CD4-positive, CD25-positive, alpha-beta regulatory T cell (primary cell): ENCODE measurements at regions not wholly inside any gene's neighbourhood (a gene's known extent, or its start where the extent isn't known, plus 50 kb on each side); places are given as distances from the start of the nearest gene placed in this dataset.

Experiments
- ATAC-seq, 2 donors: fragments of 150-1000 bp; cut with Tn5 transposase; one replicate each; pipeline ENCODE4 v1.10.0; 2021; ENCODE audit warnings: low read depth in 2 of 2, moderate number of reproducible peaks in 2 of 2, moderate library complexity in 1 of 2
- DNase-seq, 3 donors: peaks; one replicate each; pipeline versions ENCODE4 v3.0.0 to v3.0.0-alpha.2; 2012 to 2022; ENCODE audit warnings: mixed read lengths in 1 of 3
- H3K27ac ChIP-seq: one replicate; pipeline ENCODE4 v1.7.0; 2013; ENCODE audit warnings: mild to moderate bottlenecking, low read length; ENCODE audit not compliant: insufficient read depth, poor library complexity, severe bottlenecking
- H3K27me3 ChIP-seq: one replicate; pipeline ENCODE4 v1.7.0; 2013; ENCODE audit warnings: low read length; ENCODE audit not compliant: control insufficient read depth, insufficient read depth
- H3K36me3 ChIP-seq: one replicate; pipeline ENCODE4 v1.7.0; 2013; ENCODE audit warnings: mild to moderate bottlenecking, low read length, moderate library complexity; ENCODE audit not compliant: control insufficient read depth, insufficient read depth
- H3K4me1 ChIP-seq: 2 replicates; pipeline ENCODE4 v1.7.0; 2013; ENCODE audit warnings: mild to moderate bottlenecking, low read length; ENCODE audit not compliant: insufficient read depth, control insufficient read depth, poor library complexity, severe bottlenecking
- H3K4me3 ChIP-seq: one replicate; pipeline ENCODE4 v1.7.0; 2013; ENCODE audit warnings: low read depth, mild to moderate bottlenecking, low read length, moderate library complexity
- H3K9me3 ChIP-seq, 2 experiments: 1 replicate in 1 of 2; 2 replicates in 1 of 2; pipeline ENCODE4 v1.7.0; 2013; ENCODE audit warnings: low read length in 2 of 2, mild to moderate bottlenecking in 1 of 2, moderate library complexity in 1 of 2; ENCODE audit not compliant: control insufficient read depth in 2 of 2
- H3K27ac Mint-ChIP-seq, 3 donors: one replicate each; pipeline ENCODE4 v1.8.0; 2020 to 2022; ENCODE audit warnings: mild to moderate bottlenecking in 3 of 3, mixed read lengths in 3 of 3, moderate library complexity in 2 of 3
- H3K27me3 Mint-ChIP-seq: one replicate; pipeline ENCODE4 v1.8.0; 2022; ENCODE audit warnings: mild to moderate bottlenecking, mixed read lengths
- H3K36me3 Mint-ChIP-seq: one replicate; pipeline ENCODE4 v1.8.0; 2020; ENCODE audit warnings: mixed read lengths
- H3K4me1 Mint-ChIP-seq, 4 donors: one replicate each; pipeline ENCODE4 v1.8.0; 2020 to 2022; ENCODE audit warnings: mixed read lengths in 4 of 4, mild to moderate bottlenecking in 1 of 4
- H3K4me3 Mint-ChIP-seq, 4 donors: one replicate each; pipeline ENCODE4 v1.8.0; 2020 to 2022; ENCODE audit warnings: mild to moderate bottlenecking in 4 of 4, mixed read lengths in 4 of 4, moderate library complexity in 3 of 4
- H3K9me3 Mint-ChIP-seq, 7 donors: one replicate each; pipeline ENCODE4 v1.8.0; 2020 to 2022; ENCODE audit warnings: mixed read lengths in 7 of 7, mild to moderate bottlenecking in 3 of 7, moderate library complexity in 2 of 7

DNA sequence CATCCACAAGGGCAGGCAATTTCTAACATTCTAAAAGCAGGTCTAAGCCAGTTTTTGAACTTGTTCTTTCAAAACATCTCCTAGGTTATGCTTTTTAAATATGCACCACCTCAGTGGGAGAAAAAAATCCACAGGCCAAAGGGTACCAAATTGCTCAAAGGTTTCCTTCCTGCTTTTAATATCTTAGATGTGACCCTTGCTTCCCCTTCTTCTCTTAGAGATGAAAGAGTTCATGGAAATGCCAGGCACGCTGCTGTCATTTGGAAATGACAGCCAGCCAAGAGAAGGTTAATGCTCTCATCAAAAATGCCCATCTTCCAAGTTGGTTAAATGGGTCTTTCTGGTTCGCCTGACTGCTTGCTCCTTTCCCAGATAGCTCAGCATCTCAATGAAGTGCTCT is 497.1 kb downstream of the CD83 start:
- Mint-ChIP-seq H3K27me3 (peaks cover 8% of the 10 kb centered on the region), H3K27ac (no peak overlapping the region), H3K36me3 (no peaks in the 10 kb centered on the region), H3K4me3 (no peak overlapping the region), H3K9me3 (peaks cover 0 to 10% (median 3%) of the 10 kb centered on the region in 7 donors), H3K4me1 (no peaks in the 10 kb centered on the region)
- no peaks in the 10 kb centered on the region for H3K27me3 ChIP-seq
- ATAC-seq (no peak), DNase-seq (no peak)
- no peaks in the 10 kb centered on the region for H3K36me3 ChIP-seq
- H3K4me1 ChIP-seq: no peaks in the 10 kb centered on the region
- no peak overlapping the region for H3K4me3 ChIP-seq
- H3K9me3 ChIP-seq: peaks cover 4 to 7% of the 10 kb centered on the region in 2 experiments
- H3K27ac ChIP-seq: no peak overlapping the region

- Histone ChIP-seq H3K4me3 (no peak overlapping the region), H3K36me3 (no peaks in the 10 kb centered on the region), H3K4me1 (no peaks in the 10 kb centered on the region), H3K9me3 (peaks cover 4 to 7% of the 10 kb centered on the region in 2 experiments), H3K27ac (no peak overlapping the region), H3K27me3 (no peaks in the 10 kb centered on the region)
- DNase-seq (no peak), ATAC-seq (no peak)
- H3K9me3 Mint-ChIP-seq: peaks cover 0 to 10% (median 3%) of the 10 kb centered on the region in 7 donors
- no peaks in the 10 kb centered on the region for H3K36me3 Mint-ChIP-seq
- peaks cover 3% of the 10 kb centered on the region for H3K27me3 Mint-ChIP-seq
- H3K4me1 Mint-ChIP-seq: no peaks in the 10 kb centered on the region
- H3K4me3 Mint-ChIP-seq: no peak overlapping the region
- H3K27ac Mint-ChIP-seq: no peak overlapping the region
These were observed 499.1 kb downstream of the CD83 start for GRCh38 chr6:14616656-14617055.

- H3K4me1 ChIP-seq: no peaks in the 10 kb centered on the region
- ATAC-seq (no peak), DNase-seq (no peak)
- peaks cover 0 to 8% (median 1%) of the 10 kb centered on the region in 4 donors for H3K4me1 Mint-ChIP-seq
- peaks cover 0 to 10% (median 3%) of the 10 kb centered on the region in 7 donors for H3K9me3 Mint-ChIP-seq
- H3K36me3 Mint-ChIP-seq: no peaks in the 10 kb centered on the region
- H3K27ac Mint-ChIP-seq: no peak overlapping the region
- H3K27ac ChIP-seq: no peak overlapping the region
- no peak overlapping the region for H3K4me3 ChIP-seq
- no peak overlapping the region for H3K4me3 Mint-ChIP-seq
- no peaks in the 10 kb centered on the region for H3K27me3 ChIP-seq
- peaks cover 4 to 7% of the 10 kb centered on the region in 2 experiments for H3K9me3 ChIP-seq
- H3K36me3 ChIP-seq: no peaks in the 10 kb centered on the region
- H3K27me3 Mint-ChIP-seq: no peaks in the 10 kb centered on the region
These were observed 501.3 kb downstream of the CD83 start for GRCh38 chr6:14618759-14619418.

GRCh38 chr6:14619419-14619781 is 501.8 kb downstream of the CD83 start:
- Histone ChIP-seq H3K4me3 (no peak overlapping the region), H3K27me3 (no peaks in the 10 kb centered on the region), H3K27ac (no peak overlapping the region), H3K9me3 (peaks cover 4 to 7% of the 10 kb centered on the region in 2 experiments), H3K36me3 (no peaks in the 10 kb centered on the region), H3K4me1 (no peaks in the 10 kb centered on the region)
- Mint-ChIP-seq H3K4me3 (no peak overlapping the region), H3K27me3 (peaks cover 2% of the 10 kb centered on the region), H3K27ac (no peak overlapping the region), H3K4me1 (peaks cover 0 to 8% (median 1%) of the 10 kb centered on the region in 4 donors), H3K36me3 (no peaks in the 10 kb centered on the region), H3K9me3 (peaks cover 0 to 10% (median 3%) of the 10 kb centered on the region in 7 donors)
- no peak for ATAC-seq
- DNase-seq: no peak

DNA sequence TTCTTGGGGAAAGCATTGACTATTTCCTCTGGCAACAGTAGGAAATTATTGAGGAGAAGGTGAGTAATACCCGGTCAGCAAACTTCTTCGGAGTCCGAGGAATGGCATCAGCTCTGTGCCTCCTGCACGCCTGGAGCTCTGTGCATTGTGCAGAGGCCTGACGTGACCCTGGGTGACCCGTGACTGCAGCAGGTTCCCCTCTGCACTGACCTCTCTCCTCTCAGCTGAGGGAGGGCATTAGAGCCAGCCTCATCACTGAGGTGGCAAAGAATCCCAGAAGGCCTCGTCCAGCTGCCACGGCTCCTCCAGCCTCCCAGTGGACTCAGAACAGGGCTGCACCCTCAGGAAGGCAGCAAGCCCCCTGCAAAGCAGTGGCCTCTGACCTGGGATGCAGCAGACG is 502.9 kb downstream of the CD83 start:
- H3K36me3 Mint-ChIP-seq: no peaks in the 10 kb centered on the region
- no peak overlapping the region for H3K27ac Mint-ChIP-seq
- peaks cover 4 to 6% of the 10 kb centered on the region in 2 experiments for H3K9me3 ChIP-seq
- H3K27ac ChIP-seq: no peak overlapping the region
- no peak for DNase-seq
- peaks cover 0 to 8% (median 1%) of the 10 kb centered on the region in 4 donors for H3K4me1 Mint-ChIP-seq
- H3K4me3 Mint-ChIP-seq: no peak overlapping the region
- H3K9me3 Mint-ChIP-seq: peaks cover 0 to 8% (median 0%) of the 10 kb centered on the region in 7 donors
- no peak for ATAC-seq
- no peaks in the 10 kb centered on the region for H3K36me3 ChIP-seq
- no peaks in the 10 kb centered on the region for H3K27me3 ChIP-seq
- no peak overlapping the region for H3K4me3 ChIP-seq
- H3K27me3 Mint-ChIP-seq: peaks cover 4% of the 10 kb centered on the region
- H3K4me1 ChIP-seq: no peaks in the 10 kb centered on the region

DNA sequence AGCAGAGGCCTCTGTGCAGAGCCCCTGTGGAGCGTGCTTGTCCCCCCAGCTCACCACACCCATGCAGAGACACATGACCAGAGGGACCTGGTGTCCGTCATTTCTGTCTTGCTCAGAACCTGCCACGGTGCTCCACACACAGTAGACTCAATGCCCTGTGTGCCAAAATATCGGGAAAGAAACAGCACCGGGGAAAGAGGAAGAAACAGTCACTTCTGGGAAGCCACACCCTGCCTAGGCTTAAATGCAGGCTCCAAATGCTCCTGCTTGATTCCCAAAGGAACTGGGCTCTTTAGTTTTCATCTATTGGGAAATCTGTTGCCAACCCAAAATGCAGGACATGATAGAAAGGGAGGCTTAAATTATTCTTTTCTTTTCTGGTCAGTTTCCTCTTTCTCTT is 503.9 kb downstream of the CD83 start:
- ATAC-seq (no peak), DNase-seq (no peak)
- Histone ChIP-seq H3K36me3 (no peaks in the 10 kb centered on the region), H3K4me1 (no peaks in the 10 kb centered on the region), H3K9me3 (no peaks in the 10 kb centered on the region), H3K4me3 (no peak overlapping the region), H3K27ac (no peak overlapping the region), H3K27me3 (no peaks in the 10 kb centered on the region)
- Mint-ChIP-seq H3K4me3 (no peak overlapping the region), H3K9me3 (peaks cover 0 to 3% (median 0%) of the 10 kb centered on the region in 7 donors), H3K27ac (peak overlapping the region in 1 of 3 donors; percentile 56), H3K36me3 (no peaks in the 10 kb centered on the region), H3K4me1 (peaks cover 0 to 8% (median 1%) of the 10 kb centered on the region in 4 donors), H3K27me3 (peaks cover 4% of the 10 kb centered on the region)

GRCh38 chr6:14622085-14622484 is 504.5 kb downstream of the CD83 start:
- peaks cover 6% of the 10 kb centered on the region for H3K27me3 Mint-ChIP-seq
- no peak overlapping the region for H3K4me3 ChIP-seq
- H3K27ac Mint-ChIP-seq: no peak overlapping the region
- no peaks in the 10 kb centered on the region for H3K4me1 ChIP-seq
- H3K9me3 Mint-ChIP-seq: no peaks in the 10 kb centered on the region
- no peaks in the 10 kb centered on the region for H3K36me3 Mint-ChIP-seq
- DNase-seq: no peak
- no peaks in the 10 kb centered on the region for H3K36me3 ChIP-seq
- peaks cover 0 to 8% (median 1%) of the 10 kb centered on the region in 4 donors for H3K4me1 Mint-ChIP-seq
- H3K27me3 ChIP-seq: no peaks in the 10 kb centered on the region
- no peak overlapping the region for H3K4me3 Mint-ChIP-seq
- H3K27ac ChIP-seq: no peak overlapping the region
- no peaks in the 10 kb centered on the region for H3K9me3 ChIP-seq
- ATAC-seq: no peak

DNA sequence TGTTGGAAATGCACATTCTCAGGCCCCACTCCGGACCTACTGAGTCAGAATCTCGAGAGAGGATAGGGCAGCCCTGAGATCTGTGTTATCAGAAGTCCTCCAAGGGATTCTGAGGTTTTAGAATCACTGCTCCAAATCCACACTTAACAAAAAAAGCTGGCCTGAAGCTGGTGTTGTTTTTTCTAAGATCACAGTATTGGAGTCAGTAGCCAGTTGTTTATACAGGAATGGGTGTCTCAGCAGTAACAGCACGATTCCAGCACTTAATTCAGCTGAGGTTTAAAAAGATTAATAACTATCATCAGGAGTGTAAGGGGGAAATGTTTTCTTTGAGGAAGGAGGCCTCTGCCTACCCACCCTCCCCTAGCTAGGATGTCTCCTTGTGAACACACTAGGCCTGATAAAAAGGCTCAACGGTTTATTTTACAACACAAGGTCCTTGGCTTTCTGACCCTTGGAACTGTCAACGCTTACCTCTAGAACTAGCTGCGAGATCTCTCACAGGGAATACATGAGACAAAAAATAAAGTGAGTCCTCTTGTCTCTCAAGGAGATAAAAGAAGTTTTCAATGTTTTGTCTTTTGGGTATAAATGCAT is 505.4 kb downstream of the CD83 start:
- Mint-ChIP-seq H3K4me3 (no peak overlapping the region), H3K27me3 (peaks cover 8% of the 10 kb centered on the region), H3K27ac (no peak overlapping the region)

More for the DNA sequence above, 505.4 kb downstream of the CD83 start:
- Mint-ChIP-seq H3K4me1 (peaks cover 0 to 8% (median 1%) of the 10 kb centered on the region in 4 donors), H3K9me3 (no peaks in the 10 kb centered on the region), H3K36me3 (no peaks in the 10 kb centered on the region)
- Histone ChIP-seq H3K27ac (no peak overlapping the region), H3K4me3 (no peak overlapping the region), H3K36me3 (no peaks in the 10 kb centered on the region), H3K4me1 (no peaks in the 10 kb centered on the region), H3K9me3 (no peaks in the 10 kb centered on the region), H3K27me3 (no peaks in the 10 kb centered on the region)
- no peak for DNase-seq
- no peak for ATAC-seq
